GM12865 (cell line): ENCODE measurements at regions not wholly inside any gene's neighbourhood (a gene's known extent, or its start where the extent isn't known, plus 50 kb on each side); places are given as distances from the start of the nearest gene placed in this dataset.
"Not testable (repeated sequence)": the region's sequence is repeated elsewhere in the genome, so short reads cannot be mapped to it uniquely, and the experiment has no call there.

Source experiments
- DNase-seq: peaks from one replicate; pipeline ENCODE4 v3.0.0; 2010; ENCODE audit warnings: low read depth
- H3K4me3 ChIP-seq: 2 replicates; pipeline ENCODE4 v1.5.1; 2011; ENCODE audit warnings: mild to moderate bottlenecking, low read depth, low read length, control low read depth
- TF ChIP-seq, protein P1 (sequence below): IDR thresholded peaks from 2 replicates; pipeline ENCODE4 v1.5.1; 2011; ENCODE audit warnings: low read length, control low read depth, low read depth, inconsistent platforms; ENCODE audit not compliant: insufficient read depth; ENCODE audit errors: missing control alignments

DNA sequence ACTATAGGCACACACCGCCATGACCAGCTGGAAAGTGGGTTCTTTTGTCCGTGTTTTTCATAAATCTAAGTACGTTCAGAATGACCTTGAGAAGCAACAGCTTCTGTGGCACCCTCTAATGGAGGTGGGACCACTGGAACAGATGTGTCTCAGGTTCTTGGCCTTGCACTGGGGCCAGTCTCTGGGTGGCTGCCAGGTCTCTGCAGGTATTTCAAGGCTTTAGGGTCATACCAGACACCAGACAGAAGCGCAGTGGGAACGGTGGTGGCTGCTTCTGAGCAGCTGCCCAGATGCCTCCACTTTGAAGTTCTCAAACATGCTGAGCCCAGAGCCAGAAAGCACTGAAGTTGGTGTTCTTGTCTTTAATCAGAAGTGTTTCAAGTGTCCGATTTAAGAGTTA lies 75.0 kb upstream of the RBM19 start:
- no peak for DNase-seq
- TF ChIP-seq, protein P1, sequence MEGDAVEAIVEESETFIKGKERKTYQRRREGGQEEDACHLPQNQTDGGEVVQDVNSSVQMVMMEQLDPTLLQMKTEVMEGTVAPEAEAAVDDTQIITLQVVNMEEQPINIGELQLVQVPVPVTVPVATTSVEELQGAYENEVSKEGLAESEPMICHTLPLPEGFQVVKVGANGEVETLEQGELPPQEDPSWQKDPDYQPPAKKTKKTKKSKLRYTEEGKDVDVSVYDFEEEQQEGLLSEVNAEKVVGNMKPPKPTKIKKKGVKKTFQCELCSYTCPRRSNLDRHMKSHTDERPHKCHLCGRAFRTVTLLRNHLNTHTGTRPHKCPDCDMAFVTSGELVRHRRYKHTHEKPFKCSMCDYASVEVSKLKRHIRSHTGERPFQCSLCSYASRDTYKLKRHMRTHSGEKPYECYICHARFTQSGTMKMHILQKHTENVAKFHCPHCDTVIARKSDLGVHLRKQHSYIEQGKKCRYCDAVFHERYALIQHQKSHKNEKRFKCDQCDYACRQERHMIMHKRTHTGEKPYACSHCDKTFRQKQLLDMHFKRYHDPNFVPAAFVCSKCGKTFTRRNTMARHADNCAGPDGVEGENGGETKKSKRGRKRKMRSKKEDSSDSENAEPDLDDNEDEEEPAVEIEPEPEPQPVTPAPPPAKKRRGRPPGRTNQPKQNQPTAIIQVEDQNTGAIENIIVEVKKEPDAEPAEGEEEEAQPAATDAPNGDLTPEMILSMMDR: no peak
- H3K4me3 ChIP-seq: no peak overlapping the region

DNA sequence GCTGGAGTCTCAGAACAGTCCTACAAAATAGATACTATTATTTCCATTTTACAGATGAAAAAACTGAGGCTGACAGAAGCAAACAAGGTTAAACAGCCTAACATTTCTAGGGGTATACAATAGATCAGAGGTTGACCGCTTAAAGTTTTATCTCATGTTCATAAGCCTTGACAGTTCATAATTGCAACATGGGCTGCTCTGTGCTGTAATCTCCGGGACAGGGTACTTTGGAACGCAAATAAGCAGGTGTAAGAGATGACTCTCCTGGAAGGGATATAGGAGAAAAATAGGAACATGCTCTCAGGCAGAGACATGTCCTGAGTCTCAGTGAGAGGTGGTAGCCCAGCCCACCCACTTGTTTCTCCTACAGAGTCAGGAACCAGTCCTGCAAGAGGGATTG lies 72.8 kb upstream of the RBM19 start:
- DNase-seq: no peak
- TF ChIP-seq, protein P1: no peak
- no peak overlapping the region for H3K4me3 ChIP-seq

DNA sequence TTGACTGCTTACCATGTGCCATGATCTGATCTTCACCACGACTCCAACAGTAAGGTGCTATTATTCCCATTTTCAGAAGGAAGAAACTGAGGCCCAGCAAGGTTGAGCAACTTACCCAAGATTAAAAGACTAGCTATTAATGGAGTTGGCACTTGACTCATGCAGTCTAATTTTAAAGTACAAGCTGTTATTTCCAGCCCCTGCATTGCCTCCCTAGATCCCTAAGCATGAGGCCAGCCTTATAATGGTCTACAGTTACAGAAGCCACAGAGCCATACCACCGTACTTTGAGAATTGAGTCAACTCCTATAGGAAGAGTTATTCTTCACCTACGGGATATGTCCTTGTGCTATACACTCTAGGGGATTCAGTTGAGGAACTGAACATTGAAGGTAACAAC lies 66.7 kb upstream of the RBM19 start:
- no peak overlapping the region for H3K4me3 ChIP-seq
- DNase-seq: no peak
- TF ChIP-seq, protein P1: no peak

DNA sequence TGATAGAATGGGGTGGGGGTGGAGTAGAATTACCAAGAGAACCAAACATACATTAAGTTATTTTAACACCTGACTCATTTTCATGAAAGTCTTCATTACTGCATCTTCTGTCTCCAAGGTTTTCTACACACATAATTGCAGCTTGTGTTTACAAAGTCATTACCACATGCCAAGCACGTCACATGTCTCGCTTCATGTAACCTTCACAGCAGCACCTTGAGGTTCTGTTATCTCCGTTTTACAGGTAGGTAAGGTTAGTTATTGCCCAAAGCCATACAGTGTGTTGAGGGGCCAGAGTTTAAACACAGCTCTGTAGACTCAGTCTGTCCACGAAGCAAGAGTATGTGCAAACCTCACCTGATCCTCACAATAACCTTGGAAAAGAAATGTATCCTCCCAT lies 64.3 kb upstream of the RBM19 start:
- DNase-seq: no peak
- TF ChIP-seq, protein P1: no peak
- H3K4me3 ChIP-seq: no peak overlapping the region

DNA sequence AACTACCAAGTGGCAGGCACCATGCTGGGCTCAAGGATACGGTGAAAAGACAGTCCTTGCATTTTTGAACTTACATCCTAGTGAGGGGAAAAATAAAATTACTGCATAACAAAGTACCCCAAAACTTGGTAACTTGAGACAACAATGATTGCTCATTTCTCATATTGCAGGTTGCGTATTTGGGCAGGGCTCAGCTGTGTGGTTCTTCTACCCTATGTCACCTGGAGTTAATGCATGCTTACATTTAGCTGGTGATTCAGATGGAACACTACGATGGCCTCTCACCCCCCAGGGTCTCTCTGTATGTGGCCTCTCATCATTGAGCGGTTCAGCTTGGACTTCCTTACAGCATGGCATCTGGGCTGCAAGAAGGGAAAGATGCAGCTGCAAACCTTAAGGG lies 60.7 kb upstream of the RBM19 start:
- TF ChIP-seq, protein P1: no peak
- no peak for DNase-seq
- no peak overlapping the region for H3K4me3 ChIP-seq

DNA sequence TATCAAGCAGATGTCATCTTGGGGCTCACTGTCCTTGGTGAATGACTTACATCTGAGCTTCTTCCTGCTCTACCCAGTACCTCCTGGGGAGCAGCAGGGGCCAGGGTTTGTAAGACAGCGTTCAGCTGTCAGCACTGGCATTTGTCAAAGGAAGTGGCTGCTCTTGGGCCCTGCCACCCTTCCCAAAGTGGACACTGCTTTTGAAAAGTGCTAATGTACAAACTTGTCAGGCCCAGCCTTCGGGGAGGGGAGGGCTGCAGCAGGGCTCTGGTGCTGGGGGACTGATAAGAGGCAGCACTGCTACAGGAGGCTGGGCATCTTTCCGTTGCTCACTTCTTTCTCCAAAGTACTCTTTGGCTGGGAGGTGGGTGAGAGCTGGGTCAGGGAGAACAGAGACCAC lies 59.8 kb upstream of the RBM19 start:
- H3K4me3 ChIP-seq: no peak overlapping the region
- no peak for DNase-seq
- TF ChIP-seq, protein P1: no peak

DNA sequence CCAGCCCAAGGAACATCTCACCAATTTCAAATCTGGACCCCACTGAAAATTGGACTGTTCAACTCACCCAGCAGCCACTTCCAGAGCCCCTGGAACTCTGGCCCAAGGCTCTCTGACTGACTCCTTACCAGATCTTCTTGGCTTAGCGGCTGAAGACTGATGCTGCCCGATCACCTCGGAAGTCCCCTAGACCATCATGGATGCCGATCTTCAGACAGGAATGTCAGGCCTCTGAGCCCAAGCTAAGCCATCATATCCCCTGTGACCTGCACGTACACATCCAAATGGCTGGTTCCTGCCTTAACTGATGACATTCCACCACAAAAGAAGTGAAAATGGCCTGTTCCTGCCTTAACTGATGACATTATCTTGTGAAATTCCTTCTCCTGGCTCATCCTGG lies 56.0 kb upstream of the RBM19 start:
- not testable (repeated sequence) for H3K4me3 ChIP-seq, DNase-seq

DNA sequence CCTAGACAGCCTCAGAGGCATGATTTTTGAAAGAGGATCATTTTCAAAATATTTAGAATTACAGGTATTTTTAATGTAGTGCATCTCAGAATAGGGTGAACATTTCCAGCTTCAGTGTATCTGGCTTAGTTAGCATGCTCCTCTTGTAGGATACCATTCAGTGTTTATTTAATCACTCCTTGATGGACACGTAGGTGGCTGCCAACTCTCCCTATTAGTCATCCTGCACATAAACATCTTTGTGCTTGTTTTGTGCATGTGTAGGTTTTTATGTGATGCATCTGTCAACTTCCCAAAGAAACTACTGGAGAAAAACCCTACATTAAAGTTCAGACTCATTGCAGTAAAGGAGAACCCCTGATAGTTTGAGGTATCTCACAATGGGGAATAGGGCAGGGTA lies 52.5 kb upstream of the RBM19 start:
- TF ChIP-seq, protein P1: no peak
- no peak for DNase-seq
- H3K4me3 ChIP-seq: no peak overlapping the region
